ENCODE measurements at regions not wholly inside any gene's neighbourhood (a gene's known extent, or its start where the extent isn't known, plus 50 kb on each side); places are given as distances from the start of the nearest gene placed in this dataset.

DNA sequence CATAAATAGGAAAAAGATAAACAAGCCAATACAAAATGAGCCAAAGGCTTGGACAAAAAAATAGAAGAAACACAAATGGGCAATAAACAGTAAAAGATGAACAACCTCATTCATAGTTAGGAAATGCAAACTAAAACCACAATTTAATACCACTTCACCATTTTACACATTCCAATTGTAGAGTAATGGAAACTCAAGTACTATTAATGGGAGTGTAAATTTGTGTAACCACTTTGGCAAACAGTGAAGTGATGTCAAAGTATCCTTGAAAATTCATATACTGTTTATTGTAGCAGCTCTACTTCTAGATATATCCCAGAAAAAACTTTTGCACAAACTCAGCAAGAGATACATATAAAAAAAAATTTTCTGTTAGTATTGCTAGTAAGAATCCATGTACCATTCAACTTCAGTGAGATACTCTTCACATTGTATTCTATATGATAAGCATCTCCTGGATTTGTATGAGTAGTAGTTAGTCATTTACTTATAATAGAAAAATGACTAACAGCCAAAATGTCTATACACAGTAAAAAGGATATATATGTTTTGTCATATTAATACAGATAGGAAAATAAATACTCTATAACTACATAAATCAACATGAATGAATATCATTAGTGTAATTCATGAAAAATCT, 229.8 kb downstream of the DKK2 start (continued):
- TF ChIP-seq, protein P1, sequence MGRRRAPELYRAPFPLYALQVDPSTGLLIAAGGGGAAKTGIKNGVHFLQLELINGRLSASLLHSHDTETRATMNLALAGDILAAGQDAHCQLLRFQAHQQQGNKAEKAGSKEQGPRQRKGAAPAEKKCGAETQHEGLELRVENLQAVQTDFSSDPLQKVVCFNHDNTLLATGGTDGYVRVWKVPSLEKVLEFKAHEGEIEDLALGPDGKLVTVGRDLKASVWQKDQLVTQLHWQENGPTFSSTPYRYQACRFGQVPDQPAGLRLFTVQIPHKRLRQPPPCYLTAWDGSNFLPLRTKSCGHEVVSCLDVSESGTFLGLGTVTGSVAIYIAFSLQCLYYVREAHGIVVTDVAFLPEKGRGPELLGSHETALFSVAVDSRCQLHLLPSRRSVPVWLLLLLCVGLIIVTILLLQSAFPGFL (CRISPR knock-in tag; IDR thresholded peaks at IDR 0.05): no peak
- no peak for TF ChIP-seq CSDE1 (IDR thresholded peaks at IDR 0.05)
- TF ChIP-seq FOXJ3 (CRISPR knock-in tag; IDR thresholded peaks at IDR 0.05): no peak
- no peak for TF ChIP-seq CREB1 (IDR thresholded peaks at IDR 0.05)
- TF ChIP-seq CREB1 (CRISPR knock-in tag; IDR thresholded peaks at IDR 0.05): no peak
- TF ChIP-seq GABPB2 (CRISPR knock-in tag; conservative IDR thresholded peaks at IDR 0.05): no peak
- TF ChIP-seq ZNF561 (CRISPR knock-in tag; conservative IDR thresholded peaks at IDR 0.05): no peak

DNA sequence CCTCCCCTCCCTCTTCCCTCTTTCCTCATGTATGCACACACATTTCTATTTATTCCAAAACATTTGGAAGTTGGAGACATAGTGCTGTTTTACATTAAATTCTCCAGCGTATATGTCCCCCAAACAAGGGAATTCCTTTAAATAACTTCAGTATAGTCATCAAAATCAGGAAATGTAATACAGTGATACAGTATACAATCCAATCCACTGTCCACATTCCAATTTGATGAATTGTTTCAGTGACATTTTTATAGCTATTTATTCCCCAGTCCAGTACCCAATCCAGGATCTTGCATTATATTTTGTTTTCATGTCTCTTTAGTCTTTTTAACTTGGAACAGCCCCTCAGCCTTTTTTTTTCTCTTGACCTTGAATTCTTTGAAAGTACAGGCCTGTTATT, 233.0 kb downstream of the DKK2 start:
- Histone ChIP-seq H3K36me3 (ENCODE audit: control insufficient read depth, insufficient read depth, low read length) (no peaks in the 10 kb centered on the region), H2AFZ (ENCODE audit: low read depth, low read length) (no peak overlapping the region), H3K9ac (ENCODE audit: insufficient read depth in 1 of 2, low read depth in 2 of 2, low read length in 2 of 2) (no peak overlapping the region), H3K9me1 (ENCODE audit: control insufficient read depth, insufficient read depth, low read length) (no peaks in the 10 kb centered on the region), H3K4me3 (no peak overlapping the region), H3K79me2 (ENCODE audit: control insufficient read depth, insufficient read depth, low read length) (no peaks in the 10 kb centered on the region), H3K27ac (ENCODE audit: extremely low read depth, low read depth, low read length) (no peak overlapping the region), H3K27me3 (ENCODE audit: control insufficient read depth in 2 of 2, insufficient read depth in 2 of 2, low read length in 2 of 2) (no peaks in the 10 kb centered on the region), H3K4me2 (ENCODE audit: insufficient read depth, low read length) (no peak overlapping the region), H3K4me1 (replicated peaks in 1 of 2; ENCODE audit: control insufficient read depth in 2 of 2, insufficient read depth in 2 of 2, low read length in 2 of 2) (no peaks in the 10 kb centered on the region), H4K20me1 (replicated peaks; ENCODE audit: control insufficient read depth, insufficient read depth, low read length) (no peaks in the 10 kb centered on the region), H3K9me3 (replicated peaks; ENCODE audit: control insufficient read depth, insufficient read depth, low read depth, low read length) (0 out of 2 replicates have a peak, but pooled peaks cover 1% of the 10 kb centered on the region)
- BruUV-seq (replicated peaks): no TSS peak
- CTCF ChIA-PET (ENCODE audit: low intra/inter-chr PET ratio): no interaction called here
- FAIRE-seq: no peak
- POLR2A ChIA-PET: no interaction called here
- DNase-seq (ENCODE audit: extremely low read depth in 1 of 4, low spot score in 3 of 4): no peak
- intact Hi-C loops (cut with micrococcal nuclease) (no loop called here), in situ Hi-C loops (cut with MboI) (no loop called here)
- ATAC-seq: no peak
- WGBS (ENCODE audit: insufficient coverage, low coverage, missing lambda C conversion rate): 0% methylated on average over 1 of the region's 1 CpG
- TF ChIP-seq, protein P1 (CRISPR knock-in tag; IDR thresholded peaks at IDR 0.05): no peak
- TF ChIP-seq, protein P2, sequence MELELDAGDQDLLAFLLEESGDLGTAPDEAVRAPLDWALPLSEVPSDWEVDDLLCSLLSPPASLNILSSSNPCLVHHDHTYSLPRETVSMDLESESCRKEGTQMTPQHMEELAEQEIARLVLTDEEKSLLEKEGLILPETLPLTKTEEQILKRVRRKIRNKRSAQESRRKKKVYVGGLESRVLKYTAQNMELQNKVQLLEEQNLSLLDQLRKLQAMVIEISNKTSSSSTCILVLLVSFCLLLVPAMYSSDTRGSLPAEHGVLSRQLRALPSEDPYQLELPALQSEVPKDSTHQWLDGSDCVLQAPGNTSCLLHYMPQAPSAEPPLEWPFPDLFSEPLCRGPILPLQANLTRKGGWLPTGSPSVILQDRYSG (tag; conservative IDR thresholded peaks at IDR 0.05; ENCODE audit: low read depth): no peak
- TF ChIP-seq ZNF274 (IDR thresholded peaks at IDR 0.05; ENCODE audit: borderline replicate concordance, low read depth, low read length) (no peak), SMAD2 (IDR thresholded peaks at IDR 0.05; ENCODE audit: low read depth, low read length) (no peak), TAL1 (IDR thresholded peaks at IDR 0.05) (no peak), PCBP2 (IDR thresholded peaks at IDR 0.05; ENCODE audit: low read depth, low read length, poor library complexity, severe bottlenecking) (no peak)
- TF ChIP-seq, protein P3, sequence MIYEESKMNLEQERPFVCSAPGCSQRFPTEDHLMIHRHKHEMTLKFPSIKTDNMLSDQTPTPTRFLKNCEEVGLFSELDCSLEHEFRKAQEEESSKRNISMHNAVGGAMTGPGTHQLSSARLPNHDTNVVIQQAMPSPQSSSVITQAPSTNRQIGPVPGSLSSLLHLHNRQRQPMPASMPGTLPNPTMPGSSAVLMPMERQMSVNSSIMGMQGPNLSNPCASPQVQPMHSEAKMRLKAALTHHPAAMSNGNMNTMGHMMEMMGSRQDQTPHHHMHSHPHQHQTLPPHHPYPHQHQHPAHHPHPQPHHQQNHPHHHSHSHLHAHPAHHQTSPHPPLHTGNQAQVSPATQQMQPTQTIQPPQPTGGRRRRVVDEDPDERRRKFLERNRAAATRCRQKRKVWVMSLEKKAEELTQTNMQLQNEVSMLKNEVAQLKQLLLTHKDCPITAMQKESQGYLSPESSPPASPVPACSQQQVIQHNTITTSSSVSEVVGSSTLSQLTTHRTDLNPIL (CRISPR knock-in tag; IDR thresholded peaks at IDR 0.05): no peak
